HL-60 (cell line): ENCODE measurements at regions not wholly inside any gene's neighbourhood (a gene's known extent, or its start where the extent isn't known, plus 50 kb on each side); places are given as distances from the start of the nearest gene placed in this dataset.

Experiments
- DNase-seq, 2 experiments: peaks; one replicate each; pipeline ENCODE4 v3.0.0-alpha.2; 2010 to 2020; ENCODE audit warnings: low read depth in 1 of 2, low spot score in 1 of 2
- H3K27ac ChIP-seq: fragments of 250-450 bp; sonication (Bioruptor Pico); replicated peaks from 2 replicates; pipeline ENCODE4 v1.5.1; 2020; ENCODE audit warnings: mild to moderate bottlenecking, moderate library complexity
- H3K27me3 ChIP-seq: fragments of 250-450 bp; sonication (Bioruptor Pico); 2 replicates; pipeline ENCODE4 v1.5.1; 2021; ENCODE audit warnings: mild to moderate bottlenecking, moderate library complexity; ENCODE audit not compliant: insufficient read depth, poor library complexity, severe bottlenecking
- H3K4me3 ChIP-seq: replicated peaks from 2 replicates; pipeline ENCODE4 v1.5.1; 2011; ENCODE audit warnings: mild to moderate bottlenecking, control low read depth, low read length; ENCODE audit not compliant: insufficient read depth
- CTCF ChIP-seq: IDR thresholded peaks from one replicate; pipeline ENCODE4 v1.5.1; 2011; ENCODE audit warnings: low read length, control low read depth, inconsistent platforms; ENCODE audit not compliant: insufficient read depth
- GABPA ChIP-seq: IDR thresholded peaks from 2 replicates; pipeline ENCODE4 v1.6.1; 2012; ENCODE audit warnings: low read depth
- POLR2AphosphoS5 ChIP-seq: IDR thresholded peaks from 2 replicates; pipeline ENCODE4 v1.6.1; 2012; ENCODE audit warnings: low read depth
- REST ChIP-seq: IDR thresholded peaks from 2 replicates; pipeline ENCODE4 v1.6.1; 2012; ENCODE audit warnings: low read depth; ENCODE audit not compliant: insufficient replicate concordance
- SPI1 ChIP-seq: IDR thresholded peaks from 2 replicates; pipeline ENCODE4 v1.6.1; 2012; ENCODE audit warnings: low read depth, mild to moderate bottlenecking, borderline replicate concordance

GRCh38 chr6:3593161-3593560 lies 136.3 kb upstream of the SLC22A23 start:
- Histone ChIP-seq H3K27me3 (no peaks in the 10 kb centered on the region), H3K27ac (no peak overlapping the region; the same call in 1 of the 2 replicates), H3K4me3 (no peak overlapping the region)
- DNase-seq = no peak
- TF ChIP-seq POLR2AphosphoS5 (no peak), CTCF (no peak), SPI1 (no peak), REST (no peak), GABPA (no peak)

DNA sequence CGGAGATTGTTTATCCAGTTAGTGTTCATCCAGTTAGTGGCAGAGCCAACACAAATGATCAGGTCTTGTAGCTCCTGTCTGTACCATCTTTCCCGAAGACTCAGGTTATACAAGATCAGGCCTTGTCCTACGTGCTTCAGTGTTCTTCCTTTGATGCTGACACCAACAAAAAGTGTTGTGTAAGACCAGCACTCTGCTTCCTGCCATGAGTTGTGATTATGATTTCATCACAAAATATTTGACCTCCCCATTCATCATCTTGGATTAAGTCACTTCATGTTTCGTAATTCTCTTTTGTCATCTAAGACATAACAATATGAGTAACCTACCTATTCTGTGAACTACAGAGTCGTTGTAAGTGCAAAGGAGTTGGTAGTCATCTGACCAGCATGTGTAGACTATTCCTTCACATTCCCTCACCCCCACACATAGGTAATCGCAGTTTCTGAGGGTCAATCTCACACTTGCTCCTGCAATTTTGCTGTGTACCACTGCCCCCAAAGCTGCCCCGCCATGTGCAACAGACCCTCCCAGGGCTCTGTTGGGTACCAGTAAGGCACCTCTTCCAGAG lies 135.6 kb upstream of the SLC22A23 start:
- Histone ChIP-seq H3K27ac (no peak overlapping the region), H3K4me3 (no peak overlapping the region), H3K27me3 (no peaks in the 10 kb centered on the region)
- DNase-seq = peak; percentile 59 to 94
- peak; percentile 10 for TF ChIP-seq REST
- no peak for TF ChIP-seq GABPA

DNA sequence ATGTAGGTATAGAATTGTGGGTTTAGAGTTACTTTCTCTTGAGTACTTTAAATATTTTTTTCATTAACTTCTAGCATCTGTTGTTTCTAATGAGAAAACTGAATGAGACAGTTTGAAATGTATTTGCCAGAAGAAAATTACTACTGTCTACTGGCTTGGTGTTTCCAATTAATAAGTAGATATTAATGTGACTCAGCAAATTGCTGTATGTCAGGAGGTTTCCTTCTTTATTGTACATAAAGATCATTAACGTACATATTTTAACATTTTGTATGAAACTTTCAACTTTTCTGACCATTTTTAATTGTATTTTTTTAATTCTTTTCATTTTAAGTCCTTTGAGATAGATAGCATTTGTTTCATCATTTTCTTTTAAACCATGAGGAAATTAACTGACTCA lies 135.1 kb upstream of the SLC22A23 start:
- Histone ChIP-seq H3K27ac (no peak overlapping the region), H3K27me3 (no peaks in the 10 kb centered on the region), H3K4me3 (no peak overlapping the region)
- DNase-seq = no peak
- TF ChIP-seq CTCF (no peak), REST (no peak), SPI1 (no peak), GABPA (no peak), POLR2AphosphoS5 (no peak)

- DNase-seq = no peak
- peaks cover 2% of the 10 kb centered on the region for H3K27me3 ChIP-seq
- no peak overlapping the region for H3K27ac ChIP-seq
- TF ChIP-seq SPI1 = no peak
- no peak for TF ChIP-seq REST
- no peak for TF ChIP-seq GABPA
- no peak for TF ChIP-seq POLR2AphosphoS5
- TF ChIP-seq CTCF = no peak
- H3K4me3 ChIP-seq = no peak overlapping the region
These were observed 130.8 kb upstream of the SLC22A23 start for GRCh38 chr6:3587660-3588059.
